Gastroesophageal sphincter (tissue), 4 donors: ENCODE measurements at regions not wholly inside any gene's neighbourhood (a gene's known extent, or its start where the extent isn't known, plus 50 kb on each side); places are given as distances from the start of the nearest gene placed in this dataset.

Experiments used
- ATAC-seq: fragments of 150-250 bp; one replicate; pipeline ENCODE4 v1.9.1; 2016; ENCODE audit warnings: mild to moderate bottlenecking, moderate library complexity
- H3K27ac ChIP-seq, 4 donors: fragments of 200-600 bp; sonication (generic) in 3 of 4; 1 replicate in 3 of 4; 2 replicates in 1 of 4; pipeline ENCODE4 v1.5.1; 2016 to 2019
- H3K27me3 ChIP-seq: fragments of 200-600 bp; sonication (generic); one replicate; pipeline ENCODE4 v1.5.1; 2019
- H3K36me3 ChIP-seq, 2 donors: fragments of 200-600 bp; sonication (generic); one replicate each; pipeline ENCODE4 v1.5.1; 2019; ENCODE audit warnings: control low read depth in 1 of 2
- H3K4me1 ChIP-seq, 3 donors: fragments of 200-600 bp; sonication (generic); 1 replicate in 2 of 3; 2 replicates in 1 of 3; pipeline ENCODE4 v1.5.1; 2016 to 2019; ENCODE audit warnings: control low read depth in 2 of 3
- H3K4me3 ChIP-seq, 2 donors: fragments of 200-600 bp; sonication (generic); one replicate each; pipeline ENCODE4 v1.5.1; 2019; ENCODE audit warnings: mild to moderate bottlenecking in 1 of 2, moderate library complexity in 1 of 2
- H3K9me3 ChIP-seq, 3 donors: fragments of 200-600 bp; sonication (generic); one replicate each; pipeline ENCODE4 v1.5.1; 2017 to 2019; ENCODE audit warnings: control low read depth in 2 of 3
- CTCF ChIP-seq, 4 experiments: fragments of 200-600 bp in 2 of 4; fragments of 450-650 bp in 2 of 4; sonication (generic) in 1 of 4; IDR thresholded peaks; one replicate each; pipeline ENCODE4 v1.5.1; 2017 to 2019; ENCODE audit warnings: antibody characterized with exemption in 4 of 4, mild to moderate bottlenecking in 2 of 4, moderate library complexity in 2 of 4
- EP300 ChIP-seq: sonication (generic); formaldehyde crosslinking; IDR thresholded peaks from one replicate; pipeline ENCODE4 v1.6.1; 2017; ENCODE audit warnings: antibody characterized with exemption, mild to moderate bottlenecking
- POLR2A ChIP-seq, 2 donors: fragments of 450-650 bp; IDR thresholded peaks; one replicate each; pipeline ENCODE4 v1.6.1; 2017; ENCODE audit warnings: antibody characterized with exemption in 2 of 2, mild to moderate bottlenecking in 2 of 2, moderate library complexity in 1 of 2
- POLR2AphosphoS5 ChIP-seq: sonication (generic); formaldehyde crosslinking; IDR thresholded peaks from one replicate; pipeline ENCODE4 v1.6.1; 2017; ENCODE audit warnings: antibody characterized with exemption
- WGBS, 2 donors: methylation state at CpG; one replicate each; pipeline ENCODE4 v1.1.5; 2018; ENCODE audit warnings: low coverage in 1 of 2; 5-methylcytosine and 5-hydroxymethylcytosine counted together

- Histone ChIP-seq H3K36me3 (no peaks in the 10 kb centered on the region), H3K9me3 (no peaks in the 10 kb centered on the region), H3K27me3 (no peaks in the 10 kb centered on the region), H3K4me1 (no peaks in the 10 kb centered on the region), H3K27ac (no peak overlapping the region), H3K4me3 (no peak overlapping the region)
- WGBS, 2 donors, result 68 to 81% methylated on average over 5 to 11 of the region's 15 CpGs
- no peak for ATAC-seq
- TF ChIP-seq EP300, result no peak
- no peak for TF ChIP-seq CTCF (IDR thresholded peaks at IDR 0.05)
- no peak for TF ChIP-seq POLR2A (IDR thresholded peaks at IDR 0.05)
- TF ChIP-seq POLR2AphosphoS5, result no peak
These were observed 279.0 kb downstream of the SOX9 start for GRCh38 chr17:72399608-72400487.

GRCh38 chr17:72400488-72400827, 279.6 kb downstream of the SOX9 start:
- Histone ChIP-seq H3K9me3 (no peaks in the 10 kb centered on the region), H3K4me3 (no peak overlapping the region), H3K27me3 (no peaks in the 10 kb centered on the region), H3K27ac (no peak overlapping the region), H3K4me1 (no peaks in the 10 kb centered on the region), H3K36me3 (no peaks in the 10 kb centered on the region)
- no peak for ATAC-seq
- WGBS, 2 donors, result 48 to 69% methylated on average over 3 to 5 of the region's 7 CpGs
- no peak for TF ChIP-seq CTCF (IDR thresholded peaks at IDR 0.05)
- TF ChIP-seq EP300, result no peak
- no peak for TF ChIP-seq POLR2A (IDR thresholded peaks at IDR 0.05)
- TF ChIP-seq POLR2AphosphoS5, result no peak

GRCh38 chr17:72400863-72401262, 280.0 kb downstream of the SOX9 start:
- H3K4me3 ChIP-seq, result no peak overlapping the region
- no peaks in the 10 kb centered on the region for H3K27me3 ChIP-seq
- no peaks in the 10 kb centered on the region for H3K36me3 ChIP-seq
- TF ChIP-seq CTCF (IDR thresholded peaks at IDR 0.05), result no peak
- TF ChIP-seq POLR2A (IDR thresholded peaks at IDR 0.05), result no peak
- TF ChIP-seq POLR2AphosphoS5, result no peak
- no peak for TF ChIP-seq EP300
- no peak for ATAC-seq
- 79 to 90% methylated on average over 2 to 3 of the region's 3 CpGs for WGBS, 2 donors
- no peaks in the 10 kb centered on the region for H3K4me1 ChIP-seq
- H3K9me3 ChIP-seq, result no peaks in the 10 kb centered on the region
- no peak overlapping the region for H3K27ac ChIP-seq

GRCh38 chr17:72401883-72402726, 281.3 kb downstream of the SOX9 start:
- no peak for TF ChIP-seq POLR2A (IDR thresholded peaks at IDR 0.05)
- TF ChIP-seq POLR2AphosphoS5, result no peak
- no peak for TF ChIP-seq CTCF (IDR thresholded peaks at IDR 0.05)
- no peak for TF ChIP-seq EP300
- Histone ChIP-seq H3K36me3 (no peaks in the 10 kb centered on the region), H3K27me3 (no peaks in the 10 kb centered on the region), H3K4me1 (peaks cover 0 to under 1% (median 0%) of the 10 kb centered on the region in 3 donors), H3K27ac (no peak overlapping the region), H3K4me3 (no peak overlapping the region), H3K9me3 (no peaks in the 10 kb centered on the region)
- ATAC-seq, result no peak
- 80% methylated on average over 4 of the region's 5 CpGs; no CpG with 5 or more reads in 1 of the 2 donors for WGBS, 2 donors
